GM12878 (cell line): ENCODE measurements at regions not wholly inside any gene's neighbourhood (a gene's known extent, or its start where the extent isn't known, plus 50 kb on each side); places are given as distances from the start of the nearest gene placed in this dataset.

Source experiments
- ATAC-seq: fragments of 200-7000 bp; cut with Tn5 transposase; 3 replicates; pipeline ENCODE4 v1.9.1; 2020; ENCODE audit warnings: mild to moderate bottlenecking, moderate library complexity
- BruUV-seq: library from RNA; stranded (reverse); fragments of 400-500 nt; replicated peaks from 2 replicates; lab custom pipeline; 2021; lab: Mats Ljungman, UMichigan
- CTCF ChIA-PET: fragments of 300-600 bp; sonication (Branson Sonifier 250); formaldehyde crosslinking; extraction: SDS; loops from one replicate; lab custom pipeline; 2021; ENCODE audit warnings: inconsistent platforms; lab: Yijun Ruan, JAX
- POLR2A ChIA-PET: fragments of 350-600 bp; formaldehyde crosslinking; extraction: SDS; loops from one replicate; lab custom pipeline; 2021; ENCODE audit warnings: inconsistent platforms; lab: Charles Lee
- RAD21 ChIA-PET: fragments of 300-600 bp; sonication (Branson Sonifier 250); formaldehyde crosslinking; loops from one replicate; lab custom pipeline; 2023; ENCODE audit warnings: antibody characterized with exemption; ENCODE audit not compliant: unreplicated experiment; lab: Charles Lee
- SMC1A ChIA-PET: fragments of 300-600 bp; sonication (Branson Sonifier 250); formaldehyde crosslinking; loops from one replicate; lab custom pipeline; 2023; ENCODE audit not compliant: unreplicated experiment, uncharacterized antibody; lab: Charles Lee
- DNase-seq: peaks from one replicate; pipeline ENCODE4 v3.0.0-alpha.2; 2011; ENCODE audit warnings: low read depth, low spot score
- FAIRE-seq: peaks from 3 replicates; lab custom pipeline; 2011; peaks lifted over from hg19 to GRCh38; lab: Jason Lieb, UNC
- H2AFZ ChIP-seq: 2 replicates; pipeline ENCODE4 v1.6.0; 2011; ENCODE audit warnings: low read depth, low read length, control low read depth; ENCODE audit not compliant: control insufficient read depth
- H3K27ac ChIP-seq: 2 replicates; pipeline ENCODE4 v1.5.1; 2011; ENCODE audit warnings: control low read depth; ENCODE audit not compliant: control insufficient read depth, insufficient read depth
- H3K27me3 ChIP-seq, 2 experiments: replicated peaks in 1 of 2; 2 replicates each; pipeline versions ENCODE4 v1.6.0 to v1.6.1; 2011; ENCODE audit warnings: low read length in 1 of 2; ENCODE audit not compliant: control insufficient read depth in 2 of 2, insufficient read depth in 2 of 2
- H3K36me3 ChIP-seq, 2 experiments: 2 replicates each; pipeline ENCODE4 v1.5.1; 2011; ENCODE audit warnings: low read length in 1 of 2; ENCODE audit not compliant: control insufficient read depth in 2 of 2, insufficient read depth in 2 of 2
- H3K4me1 ChIP-seq: 2 replicates; pipeline ENCODE4 v1.6.1; 2011; ENCODE audit warnings: mild to moderate bottlenecking, low read length, moderate library complexity, mixed read lengths; ENCODE audit not compliant: control insufficient read depth, insufficient read depth
- H3K4me2 ChIP-seq: 2 replicates; pipeline ENCODE4 v1.6.0; 2011; ENCODE audit warnings: control low read depth; ENCODE audit not compliant: control insufficient read depth, insufficient read depth
- H3K4me3 ChIP-seq: fragments of 200-600 bp; sonication (generic); 2 replicates; pipeline ENCODE4 v1.5.1; 2016
- H3K79me2 ChIP-seq: 2 replicates; pipeline ENCODE4 v1.6.0; 2011; ENCODE audit warnings: low read length; ENCODE audit not compliant: control insufficient read depth, insufficient read depth
- H3K9ac ChIP-seq: 2 replicates; pipeline ENCODE4 v1.8.0; 2011; ENCODE audit warnings: low read length, control low read depth, mixed read lengths; ENCODE audit not compliant: control insufficient read depth, insufficient read depth
- H3K9me3 ChIP-seq: replicated peaks from 3 replicates; pipeline ENCODE4 v1.5.1; 2011; ENCODE audit warnings: mild to moderate bottlenecking, low read length; ENCODE audit not compliant: control insufficient read depth, insufficient read depth
- H4K20me1 ChIP-seq: 2 replicates; pipeline ENCODE4 v1.6.0; 2011; ENCODE audit not compliant: control insufficient read depth, insufficient read depth
- ATF3 ChIP-seq: IDR thresholded peaks from 2 replicates; pipeline ENCODE4 v1.6.1; 2011; ENCODE audit warnings: low read depth, mild to moderate bottlenecking, low read length, moderate library complexity, borderline replicate concordance; ENCODE audit errors: extremely low read depth
- BCL11A ChIP-seq: IDR thresholded peaks from 2 replicates; pipeline ENCODE4 v1.6.1; 2011; ENCODE audit warnings: low read depth, low read length
- CEBPB ChIP-seq, 2 experiments: fragments of 150-350 bp in 1 of 2; IDR thresholded peaks; 2 replicates each; pipeline ENCODE4 v1.6.1; 2012 to 2014; ENCODE audit warnings: low read depth in 2 of 2, low read length in 2 of 2, borderline replicate concordance in 1 of 2, inconsistent platforms in 1 of 2
- CREM ChIP-seq: IDR thresholded peaks from 2 replicates; pipeline ENCODE4 v1.6.1; 2014; ENCODE audit warnings: antibody characterized with exemption, low read depth
- FOS ChIP-seq: IDR thresholded peaks from 3 replicates; pipeline ENCODE4 v1.6.1; 2011; ENCODE audit warnings: borderline replicate concordance; ENCODE audit not compliant: insufficient read length; ENCODE audit errors: extremely low read depth
- FOXM1 ChIP-seq: IDR thresholded peaks from 2 replicates; pipeline ENCODE4 v1.6.1; 2012; ENCODE audit warnings: low read depth, mild to moderate bottlenecking, inconsistent platforms, low read length, moderate library complexity
- IRF3 ChIP-seq: fragments of 450-650 bp; IDR thresholded peaks from 2 replicates; pipeline ENCODE4 v1.6.1; 2014; ENCODE audit warnings: mild to moderate bottlenecking
- MEF2A ChIP-seq: IDR thresholded peaks from 2 replicates; pipeline ENCODE4 v1.6.1; 2011; ENCODE audit warnings: low read depth, mild to moderate bottlenecking, low read length, moderate library complexity; ENCODE audit not compliant: insufficient read depth
- MYC ChIP-seq: IDR thresholded peaks from 2 replicates; pipeline ENCODE4 v1.6.1; 2011; ENCODE audit warnings: mild to moderate bottlenecking, low read length, moderate library complexity, inconsistent platforms; ENCODE audit not compliant: insufficient read depth, insufficient replicate concordance, insufficient read length, severe bottlenecking
- NRF1 ChIP-seq: conservative IDR thresholded peaks from 2 replicates; pipeline ENCODE4 v1.6.1; 2011; ENCODE audit warnings: mild to moderate bottlenecking, low read depth, low read length, improper control_type of control experiment
- POLR2AphosphoS5 ChIP-seq: IDR thresholded peaks from 2 replicates; pipeline ENCODE4 v1.6.1; 2011; ENCODE audit warnings: mild to moderate bottlenecking, low read length, inconsistent platforms
- RAD21 ChIP-seq: IDR thresholded peaks from 2 replicates; pipeline ENCODE4 v1.6.1; 2011; ENCODE audit warnings: mild to moderate bottlenecking, low read depth, low read length, moderate library complexity; ENCODE audit not compliant: insufficient read depth
- RB1 ChIP-seq: fragments of 450-650 bp; formaldehyde crosslinking; IDR thresholded peaks from 2 replicates; pipeline ENCODE4 v1.6.1; 2017; ENCODE audit warnings: mild to moderate bottlenecking, borderline replicate concordance
- ZBTB40 ChIP-seq: fragments of 450-650 bp; IDR thresholded peaks from 2 replicates; pipeline ENCODE4 v1.6.1; 2016; ENCODE audit warnings: mild to moderate bottlenecking, moderate library complexity, borderline replicate concordance
- ZNF207 ChIP-seq: fragments of 450-650 bp; IDR thresholded peaks from 2 replicates; pipeline ENCODE4 v1.6.1; 2014; ENCODE audit warnings: antibody characterized with exemption, mild to moderate bottlenecking, borderline replicate concordance
- WGBS: methylation state at CpG from one replicate; pipeline ENCODE4 v1.1.6; 2016; ENCODE audit warnings: low lambda C conversion rate; ENCODE audit not compliant: insufficient replicate concordance, insufficient coverage; ENCODE audit errors: missing lambda C conversion rate; 5-methylcytosine and 5-hydroxymethylcytosine counted together
- in situ Hi-C: fragments of 300-500 bp; cut with MboI; formaldehyde crosslinking; loops from 9 replicates; pipeline ENCODE4 v1.14.3; 2018; ENCODE audit warnings: mixed read lengths
- intact Hi-C: fragments of 100-400 bp; cut with micrococcal nuclease; formaldehyde crosslinking; loops from one replicate; pipeline ENCODE4 v1.14.2; 2022; ENCODE audit not compliant: unreplicated experiment
- TF ChIP-seq, protein P1 (sequence below): IDR thresholded peaks from 2 replicates; pipeline ENCODE4 v1.6.1; 2012; ENCODE audit warnings: low read depth, low read length, improper control_type of control experiment
- TF ChIP-seq, protein P2 (sequence below): fragments of 450-650 bp; IDR thresholded peaks from 2 replicates; pipeline ENCODE4 v1.6.1; 2016; ENCODE audit warnings: mild to moderate bottlenecking

DNA sequence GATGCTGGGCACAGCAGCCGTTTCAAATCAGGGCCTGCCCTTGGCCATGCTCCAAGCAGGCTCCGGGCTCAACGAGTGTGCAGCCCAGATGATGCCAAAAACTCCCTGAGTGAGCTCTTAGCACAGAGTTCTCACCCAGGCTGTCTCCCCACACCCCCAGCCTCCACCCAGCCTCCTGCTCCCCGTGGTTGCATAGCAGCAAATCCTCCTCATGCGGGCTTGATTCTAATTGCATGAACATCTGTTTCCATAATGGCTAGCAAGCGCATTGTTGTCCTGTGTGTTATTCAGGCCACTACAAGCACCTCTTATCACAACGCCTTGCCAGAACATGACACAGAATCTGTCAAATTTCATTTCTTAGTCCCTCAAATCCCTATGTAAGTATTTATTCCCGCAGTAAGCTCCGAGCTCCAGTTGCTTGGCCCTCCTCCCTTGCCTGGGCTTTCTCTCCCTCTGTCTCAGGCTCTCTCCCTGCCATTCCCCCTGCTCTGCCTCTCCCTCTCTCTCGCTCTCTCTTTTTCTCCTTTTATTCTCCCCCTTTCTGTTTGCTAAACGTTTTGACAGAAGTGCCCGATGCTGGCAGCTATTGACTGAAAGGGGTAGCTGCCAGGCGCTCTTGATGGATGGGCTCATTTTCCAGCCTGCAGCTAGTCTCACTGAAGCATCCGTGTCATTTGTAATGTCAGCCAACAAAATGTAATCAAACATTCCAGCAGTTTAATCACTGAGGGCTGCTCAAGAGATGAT is 306.5 kb downstream of the IL20RB start:
- in situ Hi-C loops (no loop called here), intact Hi-C loops (no loop called here)
- RAD21 ChIA-PET: no interaction called here
- Histone ChIP-seq H3K9me3 (no peaks in the 10 kb centered on the region), H3K9ac (no peak overlapping the region), H4K20me1 (no peaks in the 10 kb centered on the region), H3K27me3 (no peaks in the 10 kb centered on the region; a peak in 1 of 4 replicates), H3K4me1 (no peaks in the 10 kb centered on the region), H3K4me3 (no peak overlapping the region), H2AFZ (no peak overlapping the region; the same call in 1 of the 2 replicates), H3K79me2 (no peaks in the 10 kb centered on the region), H3K4me2 (no peak overlapping the region), H3K27ac (no peak overlapping the region), H3K36me3 (no peaks in the 10 kb centered on the region)
- no peak for FAIRE-seq
- CTCF ChIA-PET: no interaction called here
- no peak for TF ChIP-seq MYC
- TF ChIP-seq ATF3: no peak
- TF ChIP-seq RB1: no peak
- no peak for TF ChIP-seq RAD21
- no peak for TF ChIP-seq POLR2AphosphoS5
- no peak for TF ChIP-seq CEBPB (IDR thresholded peaks at IDR 0.05; ENCODE audit: borderline replicate concordance in 1 of 2, low read depth in 2 of 2, low read length in 2 of 2)
- no peak for TF ChIP-seq ZNF207
- TF ChIP-seq, protein P1, sequence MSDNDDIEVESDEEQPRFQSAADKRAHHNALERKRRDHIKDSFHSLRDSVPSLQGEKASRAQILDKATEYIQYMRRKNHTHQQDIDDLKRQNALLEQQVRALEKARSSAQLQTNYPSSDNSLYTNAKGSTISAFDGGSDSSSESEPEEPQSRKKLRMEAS: no peak
- no peak for TF ChIP-seq ZBTB40
- TF ChIP-seq, protein P2, sequence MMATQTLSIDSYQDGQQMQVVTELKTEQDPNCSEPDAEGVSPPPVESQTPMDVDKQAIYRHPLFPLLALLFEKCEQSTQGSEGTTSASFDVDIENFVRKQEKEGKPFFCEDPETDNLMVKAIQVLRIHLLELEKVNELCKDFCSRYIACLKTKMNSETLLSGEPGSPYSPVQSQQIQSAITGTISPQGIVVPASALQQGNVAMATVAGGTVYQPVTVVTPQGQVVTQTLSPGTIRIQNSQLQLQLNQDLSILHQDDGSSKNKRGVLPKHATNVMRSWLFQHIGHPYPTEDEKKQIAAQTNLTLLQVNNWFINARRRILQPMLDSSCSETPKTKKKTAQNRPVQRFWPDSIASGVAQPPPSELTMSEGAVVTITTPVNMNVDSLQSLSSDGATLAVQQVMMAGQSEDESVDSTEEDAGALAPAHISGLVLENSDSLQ: no peak
- no peak for TF ChIP-seq MEF2A
- TF ChIP-seq CREM: no peak
- TF ChIP-seq FOXM1: no peak
- TF ChIP-seq NRF1: no peak
- no peak for TF ChIP-seq FOS
- TF ChIP-seq BCL11A: no peak
- TF ChIP-seq IRF3: no peak
- no TSS peak for BruUV-seq
- no peak for ATAC-seq
- 27% methylated on average over 13 of the region's 14 CpGs for WGBS
- SMC1A ChIA-PET: no interaction called here
- POLR2A ChIA-PET: no interaction called here
- no peak for DNase-seq
